ENCODE measurements at regions not wholly inside any gene's neighbourhood (a gene's known extent, or its start where the extent isn't known, plus 50 kb on each side); places are given as distances from the start of the nearest gene placed in this dataset.
"Not testable (repeated sequence)": the region's sequence is repeated elsewhere in the genome, so short reads cannot be mapped to it uniquely, and the experiment has no call there.

DNA sequence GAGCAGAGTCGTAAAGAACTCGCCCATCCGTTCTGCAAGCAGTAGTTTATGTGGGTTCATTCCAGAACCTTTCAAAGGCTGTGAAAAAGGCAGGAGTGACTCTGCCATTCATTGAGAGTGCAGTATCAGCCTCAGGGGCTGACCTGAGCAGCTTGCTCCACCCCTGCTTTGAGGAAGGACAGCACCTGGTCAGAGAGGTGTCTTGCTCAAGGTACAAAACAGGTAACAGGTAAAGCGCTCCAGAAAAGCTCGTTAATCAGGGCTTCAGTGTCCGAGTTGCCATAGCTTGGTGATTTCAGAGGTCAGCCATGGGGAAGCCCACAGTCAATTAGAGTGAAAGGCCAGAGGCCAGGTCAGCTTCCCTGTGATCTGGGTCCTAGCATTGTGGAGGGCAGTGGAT is 251.1 kb downstream of the ABCC12 start:
- TF ChIP-seq, protein P1, sequence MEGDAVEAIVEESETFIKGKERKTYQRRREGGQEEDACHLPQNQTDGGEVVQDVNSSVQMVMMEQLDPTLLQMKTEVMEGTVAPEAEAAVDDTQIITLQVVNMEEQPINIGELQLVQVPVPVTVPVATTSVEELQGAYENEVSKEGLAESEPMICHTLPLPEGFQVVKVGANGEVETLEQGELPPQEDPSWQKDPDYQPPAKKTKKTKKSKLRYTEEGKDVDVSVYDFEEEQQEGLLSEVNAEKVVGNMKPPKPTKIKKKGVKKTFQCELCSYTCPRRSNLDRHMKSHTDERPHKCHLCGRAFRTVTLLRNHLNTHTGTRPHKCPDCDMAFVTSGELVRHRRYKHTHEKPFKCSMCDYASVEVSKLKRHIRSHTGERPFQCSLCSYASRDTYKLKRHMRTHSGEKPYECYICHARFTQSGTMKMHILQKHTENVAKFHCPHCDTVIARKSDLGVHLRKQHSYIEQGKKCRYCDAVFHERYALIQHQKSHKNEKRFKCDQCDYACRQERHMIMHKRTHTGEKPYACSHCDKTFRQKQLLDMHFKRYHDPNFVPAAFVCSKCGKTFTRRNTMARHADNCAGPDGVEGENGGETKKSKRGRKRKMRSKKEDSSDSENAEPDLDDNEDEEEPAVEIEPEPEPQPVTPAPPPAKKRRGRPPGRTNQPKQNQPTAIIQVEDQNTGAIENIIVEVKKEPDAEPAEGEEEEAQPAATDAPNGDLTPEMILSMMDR (IDR thresholded peaks at IDR 0.05), result no peak
- no peak for TF ChIP-seq POLR2A (IDR thresholded peaks at IDR 0.05)
- no peak for DNase-seq (ENCODE audit: low spot score in 2 of 2)
- intact Hi-C loops (cut with DNase I; ENCODE audit: low total_unique reads), result loop anchor here (5.0 kb wide), 1 partner anchor 1228 kb away; no protein-coding TSS in a partner anchor
- 45 to 52% methylated on average over 6 of the region's 6 CpGs for WGBS, 2 donors
- no peak overlapping the region for H3K4me3 ChIP-seq (ENCODE audit: low read depth, poor library complexity, severe bottlenecking)

DNA sequence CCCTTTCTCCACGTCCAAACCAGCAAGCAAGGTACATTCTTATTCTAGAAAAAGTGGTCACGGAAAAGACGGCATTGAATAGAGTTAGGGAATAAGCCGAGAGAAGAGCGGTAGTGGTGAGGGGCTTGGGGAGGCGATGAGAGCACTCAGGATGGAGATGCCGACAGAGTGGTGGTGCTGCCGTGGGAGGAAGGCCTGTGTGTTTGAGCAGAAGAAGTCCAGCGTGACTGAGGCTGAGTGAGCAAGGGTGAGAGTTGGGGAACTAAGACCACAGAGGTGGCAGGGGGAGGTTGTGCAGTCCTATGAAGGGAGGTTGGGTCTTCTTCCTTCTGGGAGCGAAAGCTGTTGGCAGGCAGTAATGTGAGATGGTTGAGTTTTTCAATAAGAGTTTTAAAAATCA is 252.3 kb downstream of the ABCC12 start:
- WGBS, 2 donors, result 83 to 88% methylated on average over 10 of the region's 10 CpGs
- no peak for TF ChIP-seq POLR2A (IDR thresholded peaks at IDR 0.05)
- TF ChIP-seq, protein P1 (IDR thresholded peaks at IDR 0.05), result no peak
- intact Hi-C loops (cut with DNase I; ENCODE audit: low total_unique reads), result no loop called here
- no peak overlapping the region for H3K4me3 ChIP-seq (ENCODE audit: low read depth, poor library complexity, severe bottlenecking)
- DNase-seq (ENCODE audit: low spot score in 2 of 2), result no peak

DNA sequence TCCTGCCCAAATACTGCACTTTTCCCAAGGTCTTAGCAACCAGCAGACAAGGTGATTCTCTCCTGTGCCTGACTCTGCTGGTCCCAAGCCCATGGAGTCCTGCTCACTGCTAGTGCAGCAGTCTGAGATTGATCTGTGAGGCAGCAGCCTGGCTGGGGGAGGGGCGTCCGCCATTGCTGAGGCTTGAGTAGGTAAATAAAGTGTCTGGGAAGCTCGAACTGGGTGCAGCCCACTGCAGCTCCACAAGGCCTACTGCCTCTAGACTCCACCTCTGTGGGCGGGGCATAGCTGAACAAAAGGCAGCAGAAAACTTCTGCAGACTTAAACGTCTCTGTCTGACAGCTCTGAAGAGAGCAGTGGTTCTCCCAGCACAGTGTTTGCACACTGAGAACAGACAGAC is 258.7 kb downstream of the ABCC12 start:
- WGBS, 2 donors, result 55 to 60% methylated on average over 5 of the region's 5 CpGs
- DNase-seq (ENCODE audit: low spot score in 2 of 2); intact Hi-C loops (cut with DNase I; ENCODE audit: low total_unique reads); H3K4me3 ChIP-seq (ENCODE audit: low read depth, poor library complexity, severe bottlenecking): not testable (repeated sequence)

DNA sequence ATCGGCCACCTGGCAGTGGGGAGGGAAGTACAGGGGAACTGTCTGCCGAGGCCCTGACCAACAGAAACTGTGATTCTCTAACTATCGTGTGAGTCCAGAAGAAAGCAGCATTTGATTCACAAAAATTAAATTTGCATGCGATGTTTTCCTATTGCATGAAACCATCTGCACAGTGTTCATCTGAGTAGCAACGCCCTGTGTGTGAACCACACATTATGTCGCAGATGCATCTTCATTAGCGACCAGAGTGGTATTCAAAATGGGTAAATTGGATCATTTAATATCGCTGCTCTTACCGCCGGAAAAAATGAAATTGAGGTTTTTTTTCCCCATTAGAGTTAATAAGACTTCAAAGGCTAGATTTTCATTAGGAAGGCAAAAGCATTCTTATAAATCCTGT is 260.6 kb downstream of the ABCC12 start:
- H3K4me3 ChIP-seq (ENCODE audit: low read depth, poor library complexity, severe bottlenecking), result no peak overlapping the region
- no peak for TF ChIP-seq POLR2A (IDR thresholded peaks at IDR 0.05)
- TF ChIP-seq, protein P1 (IDR thresholded peaks at IDR 0.05), result no peak
- intact Hi-C loops (cut with DNase I; ENCODE audit: low total_unique reads), result no loop called here
- 82 to 85% methylated on average over 10 of the region's 10 CpGs for WGBS, 2 donors
- no peak for DNase-seq (ENCODE audit: low spot score in 2 of 2)

DNA sequence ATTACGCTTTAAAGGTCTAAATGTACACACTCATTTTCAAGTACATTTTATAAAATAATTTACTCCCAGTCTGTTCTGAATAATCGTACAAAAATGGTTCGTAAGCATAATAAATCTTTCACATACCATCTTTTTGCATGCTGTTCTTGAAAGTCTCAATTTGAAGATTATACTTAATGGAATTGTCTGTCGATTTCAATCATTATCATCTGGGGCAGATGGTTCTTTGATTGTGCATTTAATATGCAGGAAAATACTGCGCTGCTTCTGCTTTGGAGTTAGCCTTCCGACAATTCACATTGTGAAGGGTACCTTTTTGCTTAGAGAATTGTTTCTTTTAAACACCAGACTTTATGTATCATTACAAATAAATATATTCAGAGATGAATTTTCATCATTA is 262.8 kb downstream of the ABCC12 start:
- H3K4me3 ChIP-seq (ENCODE audit: low read depth, poor library complexity, severe bottlenecking), result no peak overlapping the region
- DNase-seq (ENCODE audit: low spot score in 2 of 2), result no peak
- WGBS, 2 donors, result 72 to 78% methylated on average over 6 of the region's 6 CpGs
- intact Hi-C loops (cut with DNase I; ENCODE audit: low total_unique reads), result no loop called here
- TF ChIP-seq, protein P1 (IDR thresholded peaks at IDR 0.05), result no peak

DNA sequence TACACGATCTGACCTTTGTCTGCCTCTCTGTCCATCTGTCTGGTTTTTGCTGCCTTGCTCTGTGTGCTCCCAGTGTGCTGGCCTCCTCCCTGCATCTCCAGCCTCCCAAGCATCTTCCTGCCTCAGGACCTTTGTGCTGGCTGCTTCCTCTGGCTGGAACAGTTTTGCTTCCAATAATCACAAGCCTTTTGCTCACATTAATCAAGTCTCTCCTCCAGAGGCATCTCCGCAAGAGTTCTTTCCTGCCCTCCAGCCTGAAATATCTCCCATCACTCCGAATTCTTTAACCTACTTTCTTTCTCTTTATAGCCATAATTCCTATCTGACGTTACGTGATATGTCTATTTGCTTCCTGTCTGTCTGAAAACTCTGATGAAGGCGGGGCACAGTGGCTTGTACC is 267.1 kb downstream of the ABCC12 start:
- DNase-seq (ENCODE audit: low spot score in 2 of 2), result no peak
- intact Hi-C loops (cut with DNase I; ENCODE audit: low total_unique reads), result no loop called here
- WGBS, 2 donors, result 52 to 54% methylated on average over 6 of the region's 6 CpGs
- no peak overlapping the region for H3K4me3 ChIP-seq (ENCODE audit: low read depth, poor library complexity, severe bottlenecking)
- TF ChIP-seq, protein P1 (IDR thresholded peaks at IDR 0.05), result no peak
- TF ChIP-seq POLR2A (IDR thresholded peaks at IDR 0.05), result no peak
